MM.1S (cell line): ENCODE measurements at regions not wholly inside any gene's neighbourhood (a gene's known extent, or its start where the extent isn't known, plus 50 kb on each side); places are given as distances from the start of the nearest gene placed in this dataset.

Experiments used
- DNase-seq: peaks from one replicate; pipeline ENCODE4 v3.0.0-alpha.2; 2015
- H2AFZ ChIP-seq: fragments of 300-600 bp; sonication (generic); 2 replicates; pipeline ENCODE4 v1.6.0; 2016; ENCODE audit warnings: antibody characterized with exemption, low read length
- H3F3A ChIP-seq: fragments of 300-600 bp; sonication (generic); 2 replicates; pipeline ENCODE4 v1.6.1; 2016; ENCODE audit warnings: mild to moderate bottlenecking, antibody characterized with exemption, low read length, moderate library complexity, mixed read lengths; ENCODE audit not compliant: insufficient read depth
- H3K27ac ChIP-seq: fragments of 300-600 bp; sonication (generic); 2 replicates; pipeline ENCODE4 v1.5.1; 2016; ENCODE audit warnings: mild to moderate bottlenecking, low read length
- H3K27me3 ChIP-seq: fragments of 300-600 bp; sonication (generic); replicated peaks from 2 replicates; pipeline ENCODE4 v1.6.0; 2016; ENCODE audit warnings: low read length; ENCODE audit not compliant: insufficient read depth
- H3K36me3 ChIP-seq: fragments of 300-600 bp; sonication (generic); replicated peaks from 2 replicates; pipeline ENCODE4 v1.6.1; 2016; ENCODE audit warnings: mild to moderate bottlenecking, low read length, mixed read lengths; ENCODE audit not compliant: insufficient read depth
- H3K4me1 ChIP-seq: fragments of 300-600 bp; sonication (generic); 2 replicates; pipeline ENCODE4 v1.6.1; 2016; ENCODE audit warnings: low read length, mixed read lengths
- H3K4me2 ChIP-seq: fragments of 300-600 bp; sonication (generic); 2 replicates; pipeline ENCODE4 v1.6.0; 2016; ENCODE audit warnings: low read depth, low read length
- H3K4me3 ChIP-seq: fragments of 300-600 bp; sonication (generic); 2 replicates; pipeline ENCODE4 v1.5.1; 2016; ENCODE audit warnings: low read length, mixed read lengths
- H3K79me2 ChIP-seq: fragments of 300-600 bp; sonication (generic); 2 replicates; pipeline ENCODE4 v1.6.1; 2016; ENCODE audit warnings: mixed run types, low read length, mixed read lengths
- H3K9ac ChIP-seq: fragments of 300-600 bp; sonication (generic); 2 replicates; pipeline ENCODE4 v1.6.1; 2016; ENCODE audit warnings: low read length, mixed read lengths
- H3K9me2 ChIP-seq: fragments of 300-600 bp; sonication (generic); replicated peaks from 2 replicates; pipeline ENCODE4 v1.6.1; 2016; ENCODE audit warnings: mild to moderate bottlenecking, low read length, mixed read lengths; ENCODE audit not compliant: insufficient read depth
- H3K9me3 ChIP-seq: fragments of 300-600 bp; sonication (generic); replicated peaks from 2 replicates; pipeline ENCODE4 v1.6.1; 2016; ENCODE audit warnings: mild to moderate bottlenecking, low read length, mixed read lengths; ENCODE audit not compliant: insufficient read depth
- H4K20me1 ChIP-seq: fragments of 300-600 bp; sonication (generic); 2 replicates; pipeline ENCODE4 v1.6.1; 2016; ENCODE audit warnings: mild to moderate bottlenecking, low read length, moderate library complexity, mixed read lengths; ENCODE audit not compliant: insufficient read depth
- EZH2 ChIP-seq: fragments of 300-600 bp; sonication (generic); optimal IDR thresholded peaks from 2 replicates; pipeline ENCODE3; 2017; ENCODE audit warnings: low read depth, mild to moderate bottlenecking, antibody characterized with exemption, low read length, mixed read lengths
- EZH2phosphoT487 ChIP-seq: fragments of 300-600 bp; sonication (generic); IDR thresholded peaks from 2 replicates; pipeline ENCODE4 v1.6.1; 2018; ENCODE audit warnings: antibody characterized with exemption, low read length
- TF ChIP-seq, protein P1 (sequence below): fragments of 300-600 bp; sonication (generic); IDR thresholded peaks from 2 replicates; pipeline ENCODE4 v1.5.1; 2016; ENCODE audit warnings: antibody characterized with exemption, low read length, mixed read lengths

DNA sequence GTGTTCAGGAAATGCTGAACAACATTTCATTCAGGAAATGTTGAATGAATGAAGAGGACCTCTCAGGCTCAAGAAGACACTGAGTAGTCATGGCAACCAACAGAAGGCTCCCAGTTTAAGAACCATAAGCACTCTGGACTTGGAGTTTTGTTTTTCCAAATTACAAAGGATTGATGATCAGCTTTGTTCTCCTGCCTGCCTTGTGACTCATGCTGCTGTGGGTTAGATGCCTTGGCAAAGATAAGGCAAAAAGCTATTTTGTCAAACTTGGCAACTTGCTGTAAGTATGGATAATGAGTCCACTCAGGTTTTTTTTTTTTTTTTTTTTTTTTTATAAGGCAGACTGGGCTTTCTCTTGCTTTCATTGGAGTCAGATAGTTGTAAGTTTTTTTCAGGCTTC, 365.0 kb downstream of the TMEM232 start:
- no peak overlapping the region for H3K4me2 ChIP-seq
- H2AFZ ChIP-seq, result no peak overlapping the region
- TF ChIP-seq EZH2, result no peak
- TF ChIP-seq, protein P1, sequence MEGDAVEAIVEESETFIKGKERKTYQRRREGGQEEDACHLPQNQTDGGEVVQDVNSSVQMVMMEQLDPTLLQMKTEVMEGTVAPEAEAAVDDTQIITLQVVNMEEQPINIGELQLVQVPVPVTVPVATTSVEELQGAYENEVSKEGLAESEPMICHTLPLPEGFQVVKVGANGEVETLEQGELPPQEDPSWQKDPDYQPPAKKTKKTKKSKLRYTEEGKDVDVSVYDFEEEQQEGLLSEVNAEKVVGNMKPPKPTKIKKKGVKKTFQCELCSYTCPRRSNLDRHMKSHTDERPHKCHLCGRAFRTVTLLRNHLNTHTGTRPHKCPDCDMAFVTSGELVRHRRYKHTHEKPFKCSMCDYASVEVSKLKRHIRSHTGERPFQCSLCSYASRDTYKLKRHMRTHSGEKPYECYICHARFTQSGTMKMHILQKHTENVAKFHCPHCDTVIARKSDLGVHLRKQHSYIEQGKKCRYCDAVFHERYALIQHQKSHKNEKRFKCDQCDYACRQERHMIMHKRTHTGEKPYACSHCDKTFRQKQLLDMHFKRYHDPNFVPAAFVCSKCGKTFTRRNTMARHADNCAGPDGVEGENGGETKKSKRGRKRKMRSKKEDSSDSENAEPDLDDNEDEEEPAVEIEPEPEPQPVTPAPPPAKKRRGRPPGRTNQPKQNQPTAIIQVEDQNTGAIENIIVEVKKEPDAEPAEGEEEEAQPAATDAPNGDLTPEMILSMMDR, result no peak
- TF ChIP-seq EZH2phosphoT487, result no peak
- H3K4me1 ChIP-seq, result no peaks in the 10 kb centered on the region
- no peaks in the 10 kb centered on the region for H3K9me3 ChIP-seq
- no peak overlapping the region for H3K9ac ChIP-seq
- H3K79me2 ChIP-seq, result no peaks in the 10 kb centered on the region
- H3F3A ChIP-seq, result no peaks in the 10 kb centered on the region
- H3K27me3 ChIP-seq, result no peaks in the 10 kb centered on the region
- H3K4me3 ChIP-seq, result no peak overlapping the region
- DNase-seq, result no peak
- H3K36me3 ChIP-seq, result no peaks in the 10 kb centered on the region
- H4K20me1 ChIP-seq, result no peaks in the 10 kb centered on the region
- no peak overlapping the region for H3K27ac ChIP-seq
- no peaks in the 10 kb centered on the region for H3K9me2 ChIP-seq

DNA sequence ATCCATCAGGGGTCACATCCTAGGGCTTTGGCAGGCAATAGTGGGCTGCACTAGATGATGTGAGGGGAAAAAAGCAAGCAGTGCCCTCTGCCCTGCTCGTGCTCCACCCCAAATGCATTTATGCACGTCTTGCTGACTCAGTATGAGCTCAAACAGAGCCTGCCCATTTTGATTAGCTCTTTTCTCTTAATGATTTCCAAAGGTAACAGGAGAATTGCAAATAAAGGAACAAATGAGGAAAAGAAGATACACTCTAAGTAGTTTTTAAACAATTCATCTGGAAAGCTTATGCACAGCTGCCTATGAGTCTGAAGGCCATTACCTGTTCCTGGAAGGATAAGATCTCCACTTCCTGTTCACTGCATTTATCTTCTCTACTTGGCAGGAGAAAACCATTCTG, 364.2 kb downstream of the TMEM232 start:
- no peaks in the 10 kb centered on the region for H3K36me3 ChIP-seq
- no peak for DNase-seq

DNA sequence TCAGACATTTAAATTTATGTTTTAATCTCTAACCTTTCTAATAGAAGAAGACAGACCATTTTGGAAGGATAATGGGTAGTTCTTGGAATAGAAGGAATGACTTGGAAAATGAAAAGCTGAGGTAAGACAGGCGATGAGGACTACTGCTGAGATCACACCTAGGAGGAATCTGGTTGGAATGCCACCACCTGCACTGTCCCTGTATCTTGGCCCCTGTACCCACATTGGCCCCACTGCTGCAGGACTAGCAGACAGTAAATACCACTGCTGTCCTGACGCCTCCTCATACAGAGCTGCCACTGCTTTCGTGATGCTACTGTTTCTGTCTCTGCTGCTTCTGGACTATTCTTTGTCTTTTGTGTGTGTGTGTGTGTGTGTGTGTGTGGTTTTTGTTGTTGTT, 359.8 kb downstream of the TMEM232 start:
- Histone ChIP-seq H4K20me1 (no peaks in the 10 kb centered on the region), H3K79me2 (no peaks in the 10 kb centered on the region), H3K9ac (no peak overlapping the region), H3K4me1 (no peaks in the 10 kb centered on the region), H3K4me3 (no peak overlapping the region), H3K27ac (no peak overlapping the region), H2AFZ (no peak overlapping the region), H3K27me3 (no peaks in the 10 kb centered on the region), H3K4me2 (no peak overlapping the region), H3F3A (no peaks in the 10 kb centered on the region), H3K9me2 (no peaks in the 10 kb centered on the region), H3K36me3 (no peaks in the 10 kb centered on the region), H3K9me3 (no peaks in the 10 kb centered on the region)
- TF ChIP-seq EZH2 (no peak), EZH2phosphoT487 (no peak)
- TF ChIP-seq, protein P1, result no peak
- no peak for DNase-seq

More for the DNA sequence above, 364.2 kb downstream of the TMEM232 start:
- Histone ChIP-seq H3F3A (no peaks in the 10 kb centered on the region), H3K4me2 (no peak overlapping the region), H3K27ac (no peak overlapping the region), H3K79me2 (no peaks in the 10 kb centered on the region), H3K4me3 (no peak overlapping the region), H3K9me3 (no peaks in the 10 kb centered on the region), H3K9me2 (no peaks in the 10 kb centered on the region), H2AFZ (no peak overlapping the region), H3K27me3 (no peaks in the 10 kb centered on the region), H3K4me1 (no peaks in the 10 kb centered on the region), H3K9ac (no peak overlapping the region), H4K20me1 (no peaks in the 10 kb centered on the region)
- no peak for TF ChIP-seq EZH2
- TF ChIP-seq EZH2phosphoT487, result no peak
- TF ChIP-seq, protein P1, result no peak
